SKM-1 treated with dmso at 0.1 percent for 144 hours (cell line): ENCODE measurements at regions not wholly inside any gene's neighbourhood (a gene's known extent, or its start where the extent isn't known, plus 50 kb on each side); places are given as distances from the start of the nearest gene placed in this dataset.

Experiments
- DNase-seq: peaks from one replicate; lab custom pipeline; 2025; ENCODE audit not compliant: unreplicated experiment; lab: John Stamatoyannopoulos, UW

DNA sequence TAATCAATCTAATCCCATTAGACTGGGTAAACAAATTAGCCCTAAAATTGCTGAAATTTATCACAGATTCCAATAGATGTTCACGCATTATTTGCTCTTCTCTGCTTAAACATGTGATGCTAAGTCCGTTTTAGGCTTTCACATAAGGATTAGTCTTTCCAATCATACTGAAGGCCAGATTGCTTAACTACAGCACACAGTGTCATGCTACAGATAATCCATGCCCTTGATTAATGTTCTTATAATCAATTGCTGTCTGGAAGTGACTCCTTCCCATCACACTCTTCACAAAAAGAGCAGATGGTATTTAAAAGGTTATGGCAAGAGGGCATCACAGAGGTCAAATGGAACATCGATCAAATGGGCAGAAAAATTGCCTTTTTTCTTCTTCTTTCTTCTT, 471.5 kb upstream of the ROBO1 start:
- no peak for DNase-seq

DNA sequence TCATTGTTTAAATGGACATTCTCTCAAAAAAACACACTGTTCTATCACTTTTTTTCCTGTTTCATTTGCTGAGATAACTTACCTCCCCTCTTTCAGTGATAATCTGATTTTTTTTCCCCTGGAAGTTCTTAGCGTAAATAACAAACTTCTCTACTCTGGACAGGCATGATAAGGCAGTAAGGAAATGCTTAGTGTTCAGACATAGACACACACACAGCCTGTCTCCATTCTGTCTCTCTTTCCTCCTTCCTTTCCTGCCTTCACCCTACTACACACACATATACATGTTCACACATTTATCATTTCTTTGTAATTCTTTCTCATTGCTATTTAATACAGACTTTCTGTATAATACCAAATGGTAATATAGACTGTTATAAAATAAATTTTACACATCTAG, 470.8 kb upstream of the ROBO1 start:
- no peak for DNase-seq

DNA sequence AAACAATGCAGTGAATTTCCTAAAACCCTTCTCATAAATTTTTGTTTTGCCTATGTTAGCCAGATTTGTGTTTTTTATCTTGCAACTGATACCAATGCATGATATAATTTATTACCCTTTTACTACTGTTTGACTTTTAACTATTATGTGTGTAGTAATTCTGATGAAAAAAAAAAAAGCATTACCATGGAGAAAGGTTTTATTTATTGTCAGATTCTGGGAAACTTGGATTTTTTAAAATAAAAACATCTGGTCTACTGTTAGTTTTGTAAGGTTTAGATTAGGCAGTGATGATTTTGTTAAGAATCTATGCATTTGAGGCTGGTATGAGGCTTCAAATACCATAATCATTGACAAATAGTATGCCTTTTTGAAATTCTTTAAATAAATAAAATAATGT, 470.4 kb upstream of the ROBO1 start:
- no peak for DNase-seq

DNA sequence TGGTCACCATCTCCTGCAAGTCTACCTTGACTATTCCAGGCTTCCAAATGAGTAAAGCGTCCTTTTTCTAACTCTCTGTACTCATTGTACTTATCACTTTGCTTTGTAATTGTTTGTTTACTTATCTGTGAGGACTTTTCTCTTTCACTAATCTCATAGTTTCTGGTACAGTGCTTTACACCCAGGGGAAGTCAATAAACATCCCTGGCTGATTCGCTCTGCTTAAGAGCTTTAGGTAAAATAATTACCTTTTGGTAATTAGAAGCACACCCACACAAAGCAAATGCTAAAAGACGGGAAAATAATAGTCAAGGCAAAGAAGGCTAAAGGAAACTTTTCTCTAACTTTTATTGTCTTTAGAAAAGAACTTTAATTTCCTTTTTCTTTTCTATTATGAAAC, 466.9 kb upstream of the ROBO1 start:
- DNase-seq = no peak

DNA sequence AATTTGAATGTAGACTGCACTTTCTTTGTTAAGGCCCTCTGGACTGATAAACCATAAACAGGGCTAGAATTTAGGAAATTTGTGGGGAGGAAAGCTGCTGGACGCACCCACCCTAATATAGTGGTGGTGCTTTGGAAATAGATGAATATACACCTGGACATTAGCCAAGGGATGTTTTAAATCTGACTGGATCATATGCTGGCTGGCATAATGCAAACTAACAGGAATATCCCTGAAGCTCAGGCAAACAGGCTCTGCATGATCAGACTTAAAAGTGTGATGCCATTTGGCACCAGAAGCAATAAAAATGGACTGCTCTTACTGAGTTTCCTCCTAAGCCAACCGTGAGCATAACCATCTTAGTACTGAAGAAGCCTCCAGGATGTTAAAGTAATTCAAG, 465.8 kb upstream of the ROBO1 start:
- DNase-seq = no peak

DNA sequence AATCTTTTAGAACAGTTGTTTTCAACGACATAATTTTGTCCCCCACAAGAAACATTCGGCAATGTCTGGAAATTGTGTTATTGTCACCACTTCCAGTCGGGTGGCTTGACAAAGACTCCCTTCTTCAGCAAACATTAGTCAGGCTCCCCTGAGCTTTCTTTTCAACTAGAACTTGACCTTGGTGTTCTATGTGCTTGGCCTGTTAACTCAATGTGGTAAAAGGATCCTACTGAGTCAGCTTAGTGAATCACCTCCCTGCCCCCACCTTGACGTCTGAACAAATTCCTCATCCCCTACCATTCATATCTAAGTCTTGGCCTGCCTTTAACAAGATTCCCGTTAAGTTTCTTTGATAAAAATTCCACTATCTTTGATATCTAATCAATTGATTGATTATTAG, 465.0 kb upstream of the ROBO1 start:
- no peak for DNase-seq

DNA sequence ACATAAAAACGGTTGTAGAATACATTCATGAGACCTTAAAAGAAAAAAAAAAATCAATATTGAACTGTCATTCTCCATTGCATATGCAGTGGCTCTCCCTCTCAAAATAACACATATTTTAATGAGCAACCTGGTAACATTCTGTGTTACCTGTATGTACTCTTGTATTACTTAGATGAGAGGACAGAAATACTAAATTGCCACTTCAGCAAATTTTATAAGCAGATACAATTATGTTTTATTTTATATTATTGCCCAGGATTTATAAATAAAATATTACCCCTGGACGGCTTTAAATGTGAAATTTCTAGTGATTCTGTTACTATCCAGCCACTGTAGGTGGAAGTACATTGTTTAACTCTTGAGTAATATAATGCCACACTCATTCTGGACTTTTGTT, 463.2 kb upstream of the ROBO1 start:
- DNase-seq = no peak

DNA sequence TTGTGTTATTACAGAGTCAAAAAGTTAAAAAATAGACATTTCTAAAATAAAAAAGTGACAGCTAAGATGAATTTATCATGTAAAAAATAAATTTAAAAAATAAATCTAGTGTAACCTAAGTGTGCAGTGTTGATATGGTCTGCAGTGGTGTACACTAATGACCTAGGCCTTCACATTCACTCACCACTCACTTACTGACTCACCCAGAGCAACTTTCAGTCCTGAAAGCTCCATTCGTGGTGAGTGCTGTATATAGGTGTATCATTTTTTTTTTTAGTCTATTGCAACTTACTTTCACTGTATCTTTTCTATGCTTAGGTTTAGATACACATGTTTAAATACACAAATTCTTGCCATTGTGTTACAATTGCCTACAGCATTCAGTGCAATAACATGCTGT, 459.4 kb upstream of the ROBO1 start:
- DNase-seq = no peak

DNA sequence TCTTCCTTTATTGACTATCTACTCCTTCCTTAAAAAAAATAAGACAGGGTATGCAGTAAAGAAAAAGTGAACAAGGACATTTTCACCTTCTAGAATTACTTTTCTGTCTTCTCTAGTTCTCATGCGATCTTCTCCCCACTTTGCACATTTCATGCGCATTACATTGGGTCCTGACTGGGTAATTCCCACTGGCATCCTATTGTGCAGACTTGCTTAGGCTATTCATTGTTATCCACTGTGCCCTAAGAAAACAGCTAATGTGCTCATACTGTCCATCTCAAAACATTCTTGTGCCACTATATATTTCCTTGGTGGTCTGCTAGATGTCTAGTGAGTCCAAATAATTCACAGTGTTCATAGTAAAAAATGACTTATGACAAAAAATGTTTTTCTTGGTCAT, 447.4 kb upstream of the ROBO1 start:
- DNase-seq = no peak

DNA sequence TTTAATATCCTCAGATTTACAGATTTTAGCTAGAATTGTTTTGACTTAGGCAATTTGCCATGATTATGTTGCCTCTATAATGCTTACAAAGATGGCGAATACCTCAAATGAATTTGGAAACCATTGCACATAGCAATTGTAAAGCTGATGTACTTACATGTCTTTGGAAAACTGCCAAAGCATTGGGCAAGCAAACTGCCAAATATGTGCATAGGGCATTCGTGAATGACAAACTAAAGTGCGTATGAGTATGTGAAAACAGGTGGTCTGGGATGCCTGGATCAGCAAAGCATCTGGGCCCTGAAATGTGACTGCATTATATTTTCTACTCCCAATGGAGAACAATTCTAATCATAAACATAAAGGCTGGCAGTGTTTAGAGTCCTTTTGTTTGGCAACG, 445.3 kb upstream of the ROBO1 start:
- no peak for DNase-seq

DNA sequence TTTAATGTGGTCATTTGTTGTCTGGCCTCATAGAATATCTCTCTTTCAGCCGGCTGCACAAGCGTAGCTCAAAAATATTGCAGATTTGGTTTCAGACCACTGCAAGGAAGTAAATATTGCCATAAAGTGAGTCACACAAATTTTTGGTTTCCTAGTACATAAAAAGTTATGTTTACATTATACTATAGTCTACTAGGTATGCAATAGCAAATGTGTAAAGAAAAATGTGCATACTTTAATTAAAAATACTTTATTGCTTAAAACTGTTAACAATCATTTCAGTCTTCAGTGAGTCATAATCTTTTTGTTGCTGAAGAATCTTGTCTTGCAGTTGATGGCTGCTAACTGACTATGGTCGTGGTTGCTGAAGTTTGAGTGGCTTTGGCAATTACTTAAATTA, 425.1 kb upstream of the ROBO1 start:
- DNase-seq = no peak

DNA sequence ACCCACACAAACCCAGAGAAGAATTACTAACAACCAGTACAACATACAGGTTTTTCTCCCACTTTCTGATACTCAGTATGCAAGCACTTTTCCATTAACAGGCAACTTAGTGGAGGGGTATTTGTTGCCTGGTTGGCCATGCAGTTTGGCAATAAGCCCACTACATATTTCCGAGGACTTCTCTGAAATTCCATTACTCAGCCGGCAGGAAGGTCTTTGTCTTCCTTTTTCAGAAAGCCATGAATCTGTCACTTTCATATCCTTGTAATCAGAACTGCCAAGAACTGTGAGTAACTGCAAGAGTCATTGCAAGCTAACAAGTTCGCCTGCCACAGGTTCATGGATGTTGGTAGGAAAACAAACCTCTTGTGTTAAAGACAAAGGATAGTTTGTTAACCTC, 422.3 kb upstream of the ROBO1 start:
- no peak for DNase-seq

DNA sequence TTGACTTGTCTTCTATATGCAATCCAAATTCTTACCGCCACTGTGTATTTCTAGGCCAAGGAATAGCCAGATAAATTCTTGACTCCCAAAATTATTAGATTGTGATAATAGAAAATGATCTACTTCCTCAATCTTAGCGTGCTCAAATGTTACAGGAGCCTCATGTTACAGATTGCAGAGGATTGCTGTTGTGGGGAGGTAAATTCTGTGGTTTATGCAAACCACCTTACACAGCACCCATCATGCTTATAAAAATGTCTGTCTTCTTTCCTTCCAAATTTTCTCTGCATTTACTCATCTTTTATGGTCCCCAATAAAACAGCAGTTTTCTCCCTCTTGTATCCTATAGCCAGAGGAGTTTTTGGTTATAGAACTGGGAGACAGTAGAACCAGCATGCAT, 420.2 kb upstream of the ROBO1 start:
- no peak for DNase-seq

DNA sequence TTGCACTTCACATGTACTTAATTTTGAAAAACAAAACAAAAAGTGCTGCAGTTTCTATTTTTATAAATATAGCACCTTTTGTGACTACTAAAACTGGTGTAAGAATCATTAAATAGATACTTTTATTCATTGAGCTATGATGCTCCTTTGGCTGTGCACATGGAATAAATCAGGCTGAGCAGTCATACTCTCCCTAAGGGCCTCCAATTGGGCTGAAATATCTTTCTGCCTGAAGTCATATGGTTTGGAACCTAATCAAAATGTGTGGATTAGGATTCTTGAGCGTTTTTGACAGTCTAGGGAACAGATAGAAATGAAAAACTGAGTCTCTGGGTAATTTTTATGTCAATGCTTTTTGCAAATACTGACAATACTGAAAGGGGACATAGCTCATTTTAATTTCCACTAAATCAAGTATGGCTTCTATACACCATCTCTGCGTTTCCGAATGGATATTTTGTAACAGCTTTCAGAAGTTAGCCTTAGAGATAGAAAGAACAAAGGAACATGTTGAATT, 392.2 kb upstream of the ROBO1 start:
- no peak for DNase-seq

DNA sequence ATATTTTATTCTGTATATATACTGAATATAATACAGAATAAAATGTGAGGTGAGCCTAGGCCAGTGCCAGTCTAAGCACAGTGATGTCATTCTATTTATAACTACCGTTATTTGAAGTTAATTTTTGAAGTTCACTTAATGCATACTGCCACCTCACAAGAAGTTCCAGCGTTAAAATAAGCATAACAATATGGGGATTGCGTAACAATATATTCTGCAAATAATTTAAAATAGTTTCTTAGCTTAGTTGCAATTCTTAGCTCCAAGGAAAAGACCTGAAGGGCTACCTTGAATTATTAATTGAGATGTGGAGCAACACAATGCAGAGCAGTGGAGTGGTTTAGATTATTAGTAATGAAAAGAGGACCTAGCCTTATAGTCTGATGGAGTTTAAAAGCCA, 390.5 kb upstream of the ROBO1 start:
- no peak for DNase-seq

DNA sequence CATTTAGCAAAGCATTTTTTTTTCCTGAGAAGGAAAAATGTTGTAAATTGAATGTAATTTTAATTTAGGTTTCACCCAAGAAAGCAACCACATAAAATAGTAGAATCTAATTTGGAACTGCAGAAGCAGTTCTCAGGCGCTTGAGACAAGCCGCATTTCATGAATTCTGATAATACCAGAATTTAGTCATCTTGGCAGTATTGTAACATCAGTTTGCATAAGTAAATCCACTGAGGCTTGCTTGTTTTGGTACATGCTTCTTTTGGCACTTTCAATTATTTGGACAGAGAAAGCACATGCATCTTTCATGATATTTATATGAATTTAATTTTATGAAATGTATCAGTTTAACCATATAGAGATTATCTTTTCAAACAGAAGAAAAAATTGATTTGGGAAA, 389.7 kb upstream of the ROBO1 start:
- DNase-seq = no peak

DNA sequence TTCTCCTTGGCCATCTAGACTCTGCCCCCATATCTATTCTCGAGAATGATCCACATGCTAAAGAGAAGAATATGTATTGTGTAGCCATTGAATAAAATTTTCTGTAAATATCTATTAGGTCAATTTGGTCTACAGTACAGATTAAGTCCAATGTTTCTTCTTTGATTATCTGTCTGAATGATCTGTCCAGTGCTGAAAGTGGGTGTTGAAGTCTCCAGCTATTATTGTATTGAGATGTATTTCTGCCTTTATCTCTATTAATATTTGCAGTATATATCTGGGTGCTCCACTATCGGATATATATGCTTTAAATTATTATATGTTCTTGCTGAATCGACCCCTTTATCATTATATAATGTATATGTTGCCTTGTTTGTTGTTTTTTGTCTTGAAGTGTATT, 384.9 kb upstream of the ROBO1 start:
- DNase-seq = no peak

DNA sequence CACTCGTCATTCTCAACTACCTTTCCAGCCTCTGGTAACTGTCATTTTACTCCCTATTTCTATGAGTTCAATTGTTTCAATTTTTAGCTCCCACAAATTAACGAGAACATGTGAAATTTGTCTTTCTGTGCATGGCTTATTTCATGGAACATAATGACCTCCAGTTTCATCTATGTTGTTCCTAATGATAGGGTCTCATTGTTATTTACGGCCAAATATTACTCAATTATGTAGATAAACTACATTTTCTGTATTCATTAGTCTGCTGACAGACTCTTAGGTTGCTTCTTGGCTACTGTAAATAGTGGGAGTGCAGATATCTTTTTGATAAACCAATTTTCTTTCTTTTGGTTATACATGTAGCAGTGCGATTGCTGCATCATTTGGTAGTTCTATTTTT, 374.9 kb upstream of the ROBO1 start:
- no peak for DNase-seq

DNA sequence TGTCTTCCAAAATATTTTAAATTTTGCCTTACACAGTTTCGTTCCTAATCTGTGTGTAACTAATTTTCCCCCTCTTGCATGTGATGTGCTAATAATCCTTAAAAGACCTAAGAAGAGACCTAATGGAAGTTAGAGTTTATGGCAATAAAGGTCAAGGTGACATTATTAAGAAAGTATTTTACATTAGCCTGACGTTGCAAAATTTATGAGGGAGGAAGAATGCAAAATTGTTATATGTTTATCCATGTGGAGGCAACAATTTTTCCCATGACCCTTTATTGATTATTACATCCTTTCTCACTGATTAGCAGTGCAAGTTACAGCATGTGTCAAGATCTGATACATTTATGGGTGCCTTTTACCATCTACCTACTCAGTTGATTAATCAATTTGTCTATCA, 373.8 kb upstream of the ROBO1 start:
- no peak for DNase-seq

DNA sequence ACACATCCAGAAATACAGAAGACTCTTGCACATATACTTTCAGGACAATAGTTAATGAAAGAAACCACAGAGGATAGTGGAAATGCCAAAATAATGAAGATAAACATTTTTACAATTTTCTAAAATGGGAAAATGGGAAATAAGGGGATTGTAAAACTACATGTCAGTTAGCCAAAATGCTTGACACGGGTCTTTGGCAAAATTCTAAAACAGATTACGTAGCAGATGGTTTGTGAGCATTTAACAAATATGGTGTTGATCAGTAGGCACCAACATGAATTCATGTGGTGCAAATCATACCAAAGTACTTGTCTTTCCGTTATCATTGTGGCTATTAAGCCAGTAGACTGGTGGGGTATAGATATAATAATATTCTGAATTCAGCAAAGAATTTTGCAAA, 348.5 kb upstream of the ROBO1 start:
- DNase-seq = no peak

DNA sequence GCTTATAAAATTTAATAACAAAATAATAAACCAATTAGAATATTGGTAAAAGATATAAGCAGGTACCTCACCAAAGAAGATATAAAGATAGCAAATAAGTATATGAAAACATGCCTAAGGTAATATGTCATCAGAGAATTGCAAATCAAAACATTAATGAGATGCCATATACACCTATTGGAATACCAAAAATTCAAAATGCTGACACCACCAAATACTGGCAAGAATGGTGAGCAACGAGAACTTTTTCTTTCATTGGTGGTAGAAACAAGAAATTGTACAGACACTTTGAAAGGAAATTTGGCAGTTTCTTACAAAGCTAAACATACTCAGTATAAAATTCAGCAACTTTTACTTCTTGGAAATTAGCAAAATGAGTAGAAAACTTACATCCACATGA, 346.9 kb upstream of the ROBO1 start:
- no peak for DNase-seq

DNA sequence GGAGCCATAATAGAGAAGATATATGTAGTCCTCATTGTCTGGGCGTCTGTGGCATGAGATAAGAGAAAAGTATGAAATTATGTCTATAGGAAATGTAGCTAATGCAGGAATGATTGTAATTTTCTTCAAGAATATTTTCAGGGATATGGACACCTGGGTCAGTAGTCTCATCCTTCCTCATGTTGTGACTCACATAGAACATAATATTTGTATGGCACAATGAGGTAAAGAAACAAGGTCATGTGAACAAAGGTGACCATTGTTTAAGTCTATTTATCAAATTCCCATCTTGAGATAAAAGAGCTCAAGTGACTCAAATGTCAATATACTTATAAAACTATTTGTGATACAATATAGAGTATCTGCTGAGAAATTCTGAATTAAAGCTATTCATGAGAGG, 345.5 kb upstream of the ROBO1 start:
- no peak for DNase-seq

DNA sequence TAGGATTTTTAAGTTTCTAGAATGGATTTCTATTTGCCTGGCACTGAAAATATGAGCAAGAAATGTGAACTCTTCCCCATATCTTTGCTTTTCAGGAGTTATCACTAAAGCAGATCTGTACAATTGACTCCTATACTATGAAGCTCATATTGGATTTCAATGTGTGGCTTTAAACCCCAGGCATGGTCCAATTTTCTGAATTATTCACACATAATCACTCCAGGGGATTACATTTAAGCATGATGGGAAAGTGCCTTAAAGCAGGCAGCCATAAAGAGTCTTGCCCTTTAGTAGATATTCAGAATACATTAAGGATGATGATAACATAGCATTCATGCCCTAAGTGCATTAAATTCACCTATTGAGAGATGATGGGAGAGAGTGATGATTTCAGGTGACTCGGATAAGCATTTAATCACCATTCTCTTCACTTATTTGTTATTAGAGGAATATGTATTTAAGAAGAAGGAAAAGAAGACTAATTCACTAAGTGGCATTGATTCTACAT, 331.8 kb upstream of the ROBO1 start:
- DNase-seq = no peak

DNA sequence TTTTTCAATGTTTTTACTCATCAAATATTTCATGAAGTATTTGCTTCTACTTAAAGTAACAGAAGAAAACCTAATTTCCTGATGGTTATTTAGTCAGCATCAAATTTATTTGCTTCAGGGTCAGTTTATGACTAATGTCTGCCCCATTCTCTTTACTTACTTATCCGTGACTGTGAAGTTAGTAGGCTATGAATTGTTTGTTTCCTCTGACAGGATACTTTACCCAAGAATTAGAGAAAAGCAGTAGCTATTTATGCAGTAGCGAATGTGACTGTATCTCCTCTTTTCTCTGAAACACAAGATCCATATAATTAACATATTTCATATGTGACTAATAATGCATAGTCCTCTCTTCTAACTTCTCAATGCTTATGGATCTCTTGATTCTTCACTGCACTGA, 329.9 kb upstream of the ROBO1 start:
- no peak for DNase-seq
